NCI-H2081 treated with DMSO at 0.1 percent for 48 hours (cell line): ENCODE measurements at regions not wholly inside any gene's neighbourhood (a gene's known extent, or its start where the extent isn't known, plus 50 kb on each side); places are given as distances from the start of the nearest gene placed in this dataset.
A peak's percentile ranks its signal among the peaks of the same experiment; 100 is the strongest.

Source experiments
- DNase-seq: peaks from one replicate; lab custom pipeline; 2025; lab: John Stamatoyannopoulos, UW

DNA sequence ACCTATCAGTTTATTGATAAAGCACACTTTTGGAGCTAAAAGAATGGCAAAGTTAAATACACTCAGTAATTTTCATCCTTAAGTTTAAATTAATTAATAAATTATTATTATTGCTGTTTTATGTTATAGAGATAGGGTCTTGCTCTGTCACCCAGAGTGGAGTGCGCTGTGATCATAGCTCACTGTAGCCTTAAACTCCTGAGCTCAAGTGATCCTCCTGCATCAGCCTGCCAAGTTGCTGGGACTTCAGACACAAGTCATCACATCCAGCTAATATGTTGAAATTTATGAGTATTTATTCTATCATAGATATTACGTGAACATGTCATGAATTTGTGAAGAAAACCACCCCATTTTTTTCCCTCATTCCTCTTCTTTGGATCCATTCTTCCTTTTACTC is 64.2 kb downstream of the GJA1 start:
- no peak for DNase-seq

DNA sequence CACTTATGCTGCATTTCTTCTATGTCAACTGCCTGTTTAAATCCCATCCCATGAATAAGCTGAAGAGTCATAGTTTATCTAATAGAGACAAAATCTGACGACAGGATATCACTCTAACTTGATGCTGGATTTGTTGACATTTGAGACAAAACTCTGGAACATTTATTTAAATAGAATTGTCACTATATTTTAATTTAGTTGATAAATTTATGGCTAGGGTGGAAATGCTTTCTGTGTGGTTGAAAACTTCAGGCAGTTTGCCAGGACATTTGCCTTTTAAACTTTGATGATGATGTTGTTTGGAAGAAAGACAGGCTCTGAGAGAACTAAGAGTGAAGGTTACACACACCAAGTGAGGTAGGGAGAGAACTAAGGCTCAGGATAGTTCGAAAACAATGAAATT is 68.1 kb downstream of the GJA1 start:
- DNase-seq, result no peak

DNA sequence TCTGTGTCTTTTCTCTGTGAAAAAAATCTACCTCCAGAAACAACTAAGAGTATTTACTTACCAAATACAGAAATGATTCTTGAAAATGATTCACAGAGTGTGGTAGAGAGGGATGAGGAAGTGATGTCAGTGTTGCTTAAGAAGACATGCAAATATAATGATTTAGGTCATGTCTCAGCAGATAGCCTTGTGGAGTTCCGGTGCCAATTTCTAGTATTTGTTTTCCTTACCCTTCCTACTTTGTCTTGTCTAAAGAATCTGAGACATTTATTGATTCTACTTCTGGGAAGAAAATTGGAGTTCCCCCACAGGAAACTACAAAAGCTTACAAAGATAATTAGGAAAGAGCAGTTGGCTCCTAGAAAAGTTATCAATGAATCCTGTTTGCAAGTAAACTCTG is 68.8 kb downstream of the GJA1 start:
- DNase-seq, result no peak

DNA sequence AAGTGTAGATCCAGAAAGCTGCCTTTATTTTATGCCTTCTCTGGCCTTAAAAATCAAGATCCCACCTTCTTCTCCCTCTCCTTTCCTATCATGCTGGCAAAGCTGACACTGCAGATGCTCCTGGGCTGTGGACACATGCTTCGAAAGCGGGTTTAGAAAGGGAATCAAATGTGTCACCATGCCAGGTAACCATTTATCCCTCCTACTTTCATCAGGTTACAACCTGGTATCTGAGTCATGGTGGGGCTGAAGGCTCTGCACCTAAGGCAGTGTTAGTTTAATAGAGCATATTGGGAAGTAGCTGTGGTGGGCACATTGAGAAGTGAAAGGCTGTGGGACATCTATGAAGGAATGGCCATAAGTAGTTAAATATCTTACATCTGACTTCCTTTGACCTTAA is 69.8 kb downstream of the GJA1 start:
- no peak for DNase-seq

DNA sequence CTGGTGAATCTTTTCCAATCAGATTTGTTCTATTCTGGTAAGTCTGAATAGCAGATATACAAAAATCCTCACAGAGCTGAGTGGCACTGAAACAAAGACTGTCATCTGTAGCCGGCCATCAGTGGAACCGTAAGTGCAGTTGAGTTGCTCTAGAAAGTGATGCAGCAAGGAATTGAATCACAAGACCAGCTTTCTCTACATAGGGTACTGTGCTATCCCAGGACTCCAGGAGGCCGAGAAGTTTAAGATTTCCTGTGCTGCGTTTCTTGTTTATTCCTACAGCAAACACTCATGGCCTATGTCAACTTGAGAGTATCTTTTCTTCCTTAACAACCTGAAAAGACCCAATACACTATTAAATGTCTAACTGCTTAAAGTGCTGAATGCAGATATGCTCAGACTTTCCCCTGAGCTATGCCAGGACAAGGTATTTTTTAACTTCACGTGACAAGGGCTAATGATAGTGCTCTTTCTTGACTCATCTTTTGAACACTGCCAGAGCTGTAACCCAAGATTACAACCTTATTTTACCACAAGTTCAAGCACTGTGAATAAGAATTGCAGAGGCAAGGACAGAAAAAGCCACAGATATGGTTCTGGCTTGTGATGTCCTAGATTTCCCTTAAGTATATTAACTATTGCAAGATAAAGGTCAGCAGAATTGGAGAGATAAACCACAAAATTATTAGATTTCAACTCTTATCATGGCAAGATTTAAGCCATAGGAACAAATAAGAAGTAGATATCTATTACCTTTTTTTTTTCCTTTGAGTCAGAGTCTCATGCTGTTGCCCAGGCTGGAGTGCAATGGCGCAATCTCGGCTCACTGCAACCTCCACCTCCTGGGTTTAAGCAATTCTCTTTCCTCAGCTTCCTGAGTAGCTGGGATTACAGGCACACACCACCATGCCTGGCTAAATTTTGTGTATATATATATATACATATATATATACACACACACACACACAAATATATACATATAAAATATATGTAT is 71.6 kb downstream of the GJA1 start:
- DNase-seq, result no peak

DNA sequence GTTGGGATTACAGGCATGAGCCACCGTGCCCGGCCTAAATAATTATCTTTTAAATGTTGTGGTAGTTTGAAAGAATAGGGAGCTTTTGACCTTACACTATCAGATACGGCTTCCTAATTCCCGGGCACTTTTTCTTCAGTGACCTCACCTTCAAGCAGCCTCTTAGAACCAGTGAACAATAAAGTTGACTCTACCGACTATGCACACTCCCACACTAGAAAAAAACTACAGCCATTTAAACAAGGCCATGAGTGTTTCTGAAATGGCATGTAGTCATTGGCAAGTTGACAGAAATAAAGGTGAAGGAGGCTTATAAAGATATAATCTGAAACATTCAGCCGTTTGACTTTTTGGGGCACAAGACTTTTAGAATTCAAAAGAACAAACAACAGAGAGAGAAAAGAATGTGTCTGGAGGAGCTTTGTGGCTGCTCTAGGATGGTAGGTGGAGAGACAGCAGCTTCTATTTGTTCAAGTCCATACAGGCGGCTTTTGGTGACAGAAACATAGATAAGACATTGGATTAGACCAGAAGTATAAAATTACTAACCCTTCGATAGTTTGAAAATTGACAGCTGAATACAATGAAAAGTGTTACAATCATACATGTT is 75.2 kb downstream of the GJA1 start:
- no peak for DNase-seq

DNA sequence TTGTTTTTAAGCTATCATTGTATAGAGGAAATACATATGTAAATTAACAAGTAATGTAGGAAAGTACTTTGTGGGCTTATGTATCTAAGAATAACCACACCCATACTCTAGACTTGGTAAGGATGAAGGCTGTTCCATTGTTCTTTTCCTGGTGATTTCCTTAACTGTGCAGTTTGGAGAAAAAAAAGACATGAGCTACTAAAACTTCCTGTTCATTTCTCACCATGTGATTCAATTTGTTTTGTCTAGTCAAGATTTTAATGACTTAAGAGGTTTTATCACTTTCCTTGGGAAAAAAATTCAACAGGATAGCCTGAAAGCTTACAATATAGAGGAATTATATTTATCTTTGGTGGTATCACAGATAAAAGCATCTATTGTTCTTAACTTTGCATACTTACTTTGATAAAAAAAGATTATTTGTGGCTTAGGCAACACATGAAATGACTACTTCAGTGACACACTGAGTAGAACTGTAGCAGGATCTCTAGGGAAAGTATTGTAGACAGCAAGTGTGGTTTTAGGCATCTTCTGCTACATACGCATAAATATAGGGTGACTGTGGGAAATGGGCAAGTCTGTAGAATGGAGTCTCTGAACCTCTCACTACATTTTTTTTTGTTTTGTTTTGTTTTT is 80.3 kb downstream of the GJA1 start:
- no peak for DNase-seq

DNA sequence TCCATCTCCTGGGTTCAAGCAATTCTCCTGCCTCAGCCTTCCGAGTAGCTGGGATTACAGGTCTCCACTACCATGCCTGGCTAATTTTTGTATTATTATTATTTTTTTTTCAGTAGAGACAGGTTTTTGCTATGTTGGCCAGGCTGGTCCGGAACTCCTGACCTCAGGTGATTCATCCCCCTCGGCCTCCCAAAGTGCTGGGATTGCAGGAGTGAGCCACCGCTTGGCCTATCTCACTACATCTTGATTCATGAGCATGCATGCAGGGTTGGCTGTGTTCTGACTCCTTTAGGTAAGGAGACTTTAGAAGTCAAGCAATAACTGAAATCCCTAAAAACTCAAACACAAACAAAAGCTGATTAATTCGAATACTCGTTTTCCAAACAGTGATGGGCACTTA is 80.9 kb downstream of the GJA1 start:
- DNase-seq, result no peak

DNA sequence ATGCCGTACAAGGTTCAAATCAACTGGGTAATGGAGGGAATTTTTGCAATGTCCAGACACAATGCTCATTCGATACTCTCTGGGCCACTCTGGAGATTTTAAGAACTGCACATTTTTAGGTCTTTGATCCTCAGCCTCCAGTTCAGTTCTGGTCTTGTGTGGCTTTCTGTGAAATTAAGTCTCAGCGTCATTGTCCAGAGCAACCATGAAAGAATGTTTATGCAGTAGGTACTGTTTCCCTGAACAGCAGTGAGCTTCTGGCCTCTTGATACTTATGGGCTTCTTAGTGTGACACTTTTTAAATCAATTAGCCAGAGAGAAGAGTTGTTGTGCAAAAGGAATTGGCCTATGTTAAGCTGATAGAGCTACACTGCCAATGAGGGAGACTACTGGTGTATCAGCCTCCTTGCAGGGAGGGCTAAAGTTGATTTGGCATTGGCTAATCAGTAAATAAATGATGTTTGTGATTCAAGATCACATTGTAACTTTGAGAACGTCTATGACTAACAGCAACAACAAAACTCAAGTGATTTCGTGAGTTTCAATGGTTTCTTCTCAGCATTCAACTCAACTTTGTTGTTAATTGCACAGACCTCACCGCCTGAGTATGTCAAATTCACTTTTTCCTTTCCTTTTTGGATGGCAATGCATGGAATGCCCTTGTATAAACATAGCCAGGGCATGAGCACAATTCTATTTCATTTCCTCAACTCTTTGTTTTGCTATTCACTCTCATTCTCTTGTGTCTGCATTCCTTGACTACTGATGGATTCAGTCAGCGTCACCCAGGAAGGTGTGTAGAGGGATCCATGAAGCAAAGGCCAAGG is 85.1 kb downstream of the GJA1 start:
- DNase-seq, result no peak

DNA sequence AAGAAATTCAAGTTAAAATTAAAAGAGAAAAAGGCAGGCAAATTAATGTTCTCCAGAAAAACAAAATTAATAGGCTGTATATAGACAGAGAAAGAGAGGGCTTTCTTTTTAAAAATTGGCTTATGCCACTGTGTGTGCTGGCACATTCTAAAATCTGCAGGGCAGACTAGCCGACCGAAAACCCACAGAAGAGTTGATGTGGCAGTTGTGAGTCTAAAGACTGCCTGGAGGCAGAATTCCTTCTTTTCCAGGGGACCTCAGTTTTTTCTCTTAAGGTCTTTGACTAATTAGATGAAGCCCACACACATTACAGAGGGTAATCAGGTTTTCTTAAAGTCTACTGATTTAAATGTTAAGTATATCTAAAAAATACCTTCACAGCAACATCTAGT is 85.7 kb downstream of the GJA1 start:
- no peak for DNase-seq

DNA sequence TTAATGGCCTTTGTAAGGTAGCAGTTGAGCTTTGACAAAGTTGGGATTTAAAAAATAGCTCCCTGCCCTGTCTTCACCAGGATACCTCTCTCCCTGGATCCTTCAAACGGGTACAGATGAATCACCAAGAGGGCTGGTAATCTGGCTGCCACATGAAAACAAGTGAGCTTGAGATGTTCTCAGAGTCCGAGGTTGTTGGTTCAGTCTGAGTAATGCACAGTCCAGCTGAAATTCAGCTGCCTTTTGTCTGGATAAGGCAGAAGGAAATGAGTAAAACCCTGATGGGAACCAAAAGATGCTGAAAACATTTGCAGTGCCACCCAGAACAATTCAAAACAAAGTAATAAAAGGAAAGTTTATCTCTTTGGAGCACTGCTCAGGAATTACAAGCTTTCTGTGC is 86.8 kb downstream of the GJA1 start:
- DNase-seq, result no peak

DNA sequence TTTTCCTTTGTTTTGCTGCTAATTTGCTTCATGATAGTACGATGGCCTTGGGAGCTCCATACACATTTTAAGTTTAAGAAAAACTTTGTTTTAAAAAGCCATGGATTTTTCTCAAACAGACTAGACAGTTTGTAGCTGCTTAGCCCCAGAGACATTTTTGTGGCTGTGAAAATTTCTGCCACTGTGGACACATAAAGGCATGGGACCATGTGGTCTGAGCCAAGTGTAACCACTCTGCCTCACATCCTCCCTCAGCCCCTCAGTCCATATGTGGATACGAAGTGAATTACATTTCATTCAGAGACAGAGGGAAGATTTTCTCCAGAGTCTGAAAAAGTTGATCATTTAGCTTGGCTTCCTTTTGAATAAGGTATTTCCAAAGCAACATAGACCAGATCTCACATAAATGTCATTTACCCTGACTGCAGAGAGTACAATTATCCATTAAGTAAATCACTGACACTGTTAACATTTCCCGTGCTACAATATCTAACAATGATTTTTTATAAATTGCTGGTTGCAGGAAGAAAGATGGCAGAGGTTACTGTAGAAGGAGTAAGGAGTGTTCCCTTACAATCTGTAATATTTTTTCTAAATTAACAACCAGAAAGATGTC is 87.4 kb downstream of the GJA1 start:
- DNase-seq, result no peak

DNA sequence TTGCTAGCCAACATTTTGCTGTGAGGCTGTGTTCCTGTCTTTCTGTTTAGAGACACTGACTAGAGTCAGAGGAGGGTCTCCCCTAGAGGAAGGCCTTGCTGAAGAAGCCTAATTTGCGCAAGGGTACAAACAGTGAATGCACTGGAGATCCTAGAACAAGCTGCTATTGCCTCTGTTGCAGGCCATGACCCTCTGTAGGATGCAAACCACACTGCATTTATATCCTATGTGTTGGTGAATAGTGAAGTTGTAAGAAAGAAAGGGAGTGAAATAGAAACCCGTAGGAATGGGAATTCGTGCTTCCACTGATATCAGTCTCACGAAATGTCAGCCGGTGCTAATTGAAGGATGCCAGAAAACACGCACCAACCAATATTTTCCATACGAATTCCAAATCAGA is 88.2 kb downstream of the GJA1 start:
- no peak for DNase-seq

DNA sequence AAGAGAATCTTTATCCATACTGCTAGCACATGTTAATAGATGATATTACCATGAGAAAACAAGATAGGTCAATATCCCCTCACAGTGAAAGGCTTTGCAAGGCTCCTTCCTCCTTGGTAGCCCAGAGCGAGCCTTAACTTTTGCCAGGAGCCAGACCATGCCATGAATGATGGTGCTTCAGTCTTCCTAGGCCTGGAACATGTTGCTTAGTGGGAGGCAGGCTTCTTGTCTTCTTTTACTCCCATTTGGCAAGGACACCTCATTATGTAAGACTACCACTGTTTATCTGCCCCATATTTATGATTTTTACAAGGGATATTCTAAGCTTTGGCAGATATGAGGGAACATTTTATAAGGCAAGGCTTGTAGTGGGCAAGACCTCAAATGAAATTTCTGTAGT is 90.8 kb downstream of the GJA1 start:
- no peak for DNase-seq

DNA sequence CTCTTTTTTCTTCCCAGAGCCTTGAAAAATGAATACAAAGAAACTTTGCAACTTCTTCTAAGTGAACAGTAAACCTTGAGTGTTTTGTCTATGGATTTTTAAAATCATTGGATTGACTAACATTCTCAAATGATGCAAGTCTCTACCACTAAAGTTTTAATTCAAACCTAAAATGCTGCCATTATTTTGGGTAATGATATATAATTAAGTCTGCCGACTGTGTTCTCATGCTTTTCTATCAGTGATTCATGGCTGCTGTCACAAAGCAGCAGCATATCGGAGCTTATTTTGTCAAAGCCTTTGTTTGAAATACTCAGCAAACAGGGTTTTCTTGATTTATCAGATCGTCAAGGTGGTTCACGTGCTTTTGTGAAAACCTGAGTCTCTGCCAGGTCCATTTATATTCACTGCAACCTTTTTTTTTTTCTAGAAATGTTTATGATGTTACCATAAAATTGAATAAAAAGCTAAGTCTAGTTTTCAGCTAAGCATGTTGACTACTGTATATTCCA is 96.3 kb downstream of the GJA1 start:
- peak; percentile 93 for DNase-seq

DNA sequence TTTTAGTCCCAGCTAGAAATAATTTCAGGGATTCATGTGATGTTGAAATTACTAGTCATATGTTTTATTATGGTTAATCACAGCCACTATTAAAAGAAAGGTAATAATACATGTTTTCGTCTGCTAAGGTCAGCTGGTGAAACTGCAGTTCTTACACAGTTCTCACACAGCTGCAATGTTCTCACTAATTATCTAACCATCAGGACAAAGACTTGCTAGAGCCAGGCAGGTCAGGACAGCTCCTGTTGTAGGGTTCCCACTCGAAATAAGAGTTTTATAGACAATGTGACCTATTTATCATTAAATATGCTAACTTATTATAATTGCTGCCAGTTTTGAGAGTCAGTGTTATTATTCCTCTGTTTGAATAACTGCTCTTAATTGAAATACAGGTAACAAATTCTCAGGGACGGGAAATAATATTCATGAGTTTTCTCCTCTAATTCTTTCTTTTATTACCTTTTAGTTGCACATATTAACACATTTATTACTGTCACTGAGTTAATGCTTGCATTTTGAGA is 97.9 kb downstream of the GJA1 start:
- peak; percentile 4 for DNase-seq

DNA sequence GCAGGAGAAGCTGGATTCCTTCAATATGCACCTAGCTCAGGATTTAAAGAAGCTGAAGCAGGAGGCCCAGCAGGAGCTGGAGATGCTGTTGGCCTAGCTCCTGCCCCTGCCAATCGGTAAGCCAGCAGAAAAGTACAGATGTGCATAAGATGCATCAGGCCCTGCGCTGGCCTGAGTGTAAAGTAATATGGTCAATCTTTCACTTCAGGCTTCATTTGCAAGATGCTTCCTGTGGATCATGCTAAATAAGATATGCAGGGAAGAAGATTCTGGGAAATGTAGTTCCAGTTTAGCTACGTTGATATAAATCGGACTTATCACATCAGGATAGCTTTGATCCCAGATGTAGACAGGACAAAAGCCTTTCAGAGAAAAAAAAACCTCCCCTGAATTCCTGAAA is 100.3 kb downstream of the GJA1 start:
- DNase-seq, result no peak

DNA sequence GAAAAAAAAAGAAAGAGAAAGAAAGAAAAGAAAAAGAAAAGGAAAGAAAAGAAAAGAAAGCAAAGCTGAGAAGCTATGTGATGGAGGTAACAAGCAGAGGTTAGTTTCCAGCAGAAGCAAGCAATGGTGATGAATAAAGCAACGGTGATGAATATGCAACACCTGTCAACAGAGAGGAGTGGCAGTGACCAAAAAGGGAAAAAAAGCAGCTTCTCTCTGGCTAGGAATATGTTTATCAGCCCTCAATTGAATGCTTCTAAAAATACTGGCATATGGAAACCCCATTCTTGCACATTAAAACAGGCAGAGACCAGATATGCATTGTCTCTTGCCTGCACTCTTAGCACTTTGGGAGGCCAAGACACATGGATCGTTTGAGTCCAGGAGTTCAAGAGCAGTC is 100.9 kb downstream of the GJA1 start:
- no peak for DNase-seq

DNA sequence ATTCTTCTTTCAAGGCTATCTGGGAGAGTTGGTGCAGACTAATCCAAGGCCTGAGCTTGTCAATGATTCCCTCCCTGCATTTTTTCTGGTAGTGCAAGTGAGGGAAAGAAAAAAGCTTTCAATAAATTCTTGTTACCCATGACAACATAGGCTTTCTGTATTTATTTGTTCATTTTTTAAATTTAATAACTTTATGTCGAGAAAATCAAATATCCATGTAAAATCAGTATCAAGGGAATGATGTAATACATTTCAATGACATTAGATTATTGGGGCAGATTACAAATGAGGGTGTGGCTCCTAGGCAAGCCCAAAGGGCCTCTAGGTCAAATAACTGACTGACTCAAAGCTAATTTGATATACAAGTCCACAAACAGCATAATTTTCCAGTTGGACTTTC is 104.0 kb downstream of the GJA1 start:
- no peak for DNase-seq

DNA sequence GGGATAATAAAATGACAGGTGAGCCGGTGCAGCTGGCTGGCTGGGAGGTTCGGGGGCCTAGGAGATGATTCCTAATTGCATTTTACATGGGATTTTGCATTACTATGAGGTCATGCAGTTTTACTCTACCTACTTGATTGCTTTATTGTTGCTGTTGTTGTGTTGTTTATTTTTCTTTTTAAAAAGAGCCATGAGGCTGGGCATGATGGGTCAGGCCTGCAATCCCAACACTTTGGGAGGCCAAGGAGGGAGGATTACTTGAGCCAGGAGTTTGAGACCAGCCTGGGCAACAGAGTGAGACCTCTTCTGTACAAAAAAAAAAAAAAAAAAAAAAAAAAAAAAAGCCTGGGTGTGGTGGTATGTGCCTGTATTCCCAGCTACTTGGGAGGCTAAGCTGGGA is 104.8 kb downstream of the GJA1 start:
- DNase-seq, result no peak

DNA sequence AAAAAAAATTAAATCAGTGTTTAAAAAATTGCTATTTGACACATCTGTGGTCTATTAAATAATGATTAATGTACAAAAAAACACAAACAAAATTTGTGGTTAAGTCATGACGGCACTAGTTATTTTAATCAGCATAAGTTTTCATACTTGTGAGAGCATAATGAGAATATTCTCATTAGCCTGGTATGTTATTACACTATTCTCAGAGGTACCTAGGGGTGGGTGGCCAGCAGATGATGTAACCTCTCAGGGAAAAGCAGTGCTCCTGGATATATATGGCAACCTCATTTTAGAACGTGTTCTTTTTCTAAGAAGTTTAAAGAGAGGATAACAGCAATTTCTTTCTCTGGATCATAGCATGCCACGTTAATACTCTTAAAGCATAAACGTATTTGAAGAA is 109.2 kb downstream of the GJA1 start:
- DNase-seq, result no peak
